NCI-H1092 (cell line): ENCODE measurements at regions not wholly inside any gene's neighbourhood (a gene's known extent, or its start where the extent isn't known, plus 50 kb on each side); places are given as distances from the start of the nearest gene placed in this dataset.

Source experiments
- DNase-seq: peaks from one replicate; lab custom pipeline; 2025; lab: John Stamatoyannopoulos, UW

- DNase-seq, result no peak
Measured at GRCh38 chr1:232476538-232476950, 153.4 kb downstream of the SIPA1L2 start.

GRCh38 chr1:232474826-232475225, 155.1 kb downstream of the SIPA1L2 start:
- DNase-seq, result no peak

- DNase-seq, result no peak
Measured at GRCh38 chr1:232473900-232474299, 156.0 kb downstream of the SIPA1L2 start.

- DNase-seq, result no peak
Measured at GRCh38 chr1:232473324-232473723, 156.6 kb downstream of the SIPA1L2 start.

- DNase-seq, result no peak
Measured at GRCh38 chr1:232472485-232473041, 157.4 kb downstream of the SIPA1L2 start.

GRCh38 chr1:232471250-232471649, 158.7 kb downstream of the SIPA1L2 start:
- DNase-seq, result no peak

GRCh38 chr1:232470711-232471110, 159.2 kb downstream of the SIPA1L2 start:
- no peak for DNase-seq

- no peak for DNase-seq
Measured at GRCh38 chr1:232468249-232468648, 161.7 kb downstream of the SIPA1L2 start.

- DNase-seq, result no peak
Measured at GRCh38 chr1:232467073-232467760, 162.7 kb downstream of the SIPA1L2 start.

GRCh38 chr1:232464325-232464724, 165.6 kb downstream of the SIPA1L2 start:
- no peak for DNase-seq

GRCh38 chr1:232463225-232463624, 166.7 kb downstream of the SIPA1L2 start:
- DNase-seq, result no peak

GRCh38 chr1:232462213-232462612, 167.7 kb downstream of the SIPA1L2 start:
- no peak for DNase-seq

- DNase-seq, result no peak
Measured at GRCh38 chr1:232459826-232460225, 170.1 kb downstream of the SIPA1L2 start.

- no peak for DNase-seq
Measured at GRCh38 chr1:232459087-232459486, 170.8 kb downstream of the SIPA1L2 start.

GRCh38 chr1:232457595-232457994, 172.3 kb downstream of the SIPA1L2 start:
- DNase-seq, result no peak

GRCh38 chr1:232456714-232457113, 173.2 kb downstream of the SIPA1L2 start:
- no peak for DNase-seq

- DNase-seq, result no peak
Measured at GRCh38 chr1:232454227-232454886, 175.6 kb downstream of the SIPA1L2 start.

GRCh38 chr1:232452736-232453440, 177.0 kb downstream of the SIPA1L2 start:
- DNase-seq, result no peak

- no peak for DNase-seq
Measured at GRCh38 chr1:232452117-232452516, 177.8 kb downstream of the SIPA1L2 start.

- DNase-seq, result no peak
Measured at GRCh38 chr1:232451506-232451905, 178.4 kb downstream of the SIPA1L2 start.

GRCh38 chr1:232450615-232451014, 179.3 kb downstream of the SIPA1L2 start:
- DNase-seq, result no peak

GRCh38 chr1:232447125-232447524, 182.8 kb downstream of the SIPA1L2 start:
- no peak for DNase-seq
